B cell (primary cell): ENCODE measurements at regions not wholly inside any gene's neighbourhood (a gene's known extent, or its start where the extent isn't known, plus 50 kb on each side); places are given as distances from the start of the nearest gene placed in this dataset.

Experiments
- ATAC-seq: fragments of 200-7000 bp; cut with Tn5 transposase; one replicate; pipeline ENCODE4 v1.10.0; 2021; ENCODE audit warnings: low read depth, mild to moderate bottlenecking, moderate number of reproducible peaks, moderate library complexity
- CTCF ChIA-PET: fragments of 350-600 bp; sonication (Branson Sonifier 250); formaldehyde crosslinking; loops from one replicate; lab custom pipeline; 2021; ENCODE audit warnings: antibody characterized with exemption, inconsistent platforms; lab: Charles Lee
- POLR2A ChIA-PET: fragments of 350-600 bp; sonication (Branson Sonifier 250); formaldehyde crosslinking; loops from one replicate; lab custom pipeline; 2021; ENCODE audit warnings: antibody characterized with exemption; lab: Charles Lee
- DNase-seq: peaks from one replicate; pipeline ENCODE4 v3.0.0; 2013
- H2AFZ ChIP-seq: 2 replicates; pipeline ENCODE4 v1.6.1; 2012; ENCODE audit warnings: mild to moderate bottlenecking, low read depth, low read length; ENCODE audit not compliant: insufficient read depth, poor library complexity, severe bottlenecking
- H3K27ac ChIP-seq, 2 donors: 1 replicate in 1 of 2; 2 replicates in 1 of 2; pipeline ENCODE4 v1.5.1; 2012 to 2013; ENCODE audit warnings: low read length in 2 of 2, mild to moderate bottlenecking in 2 of 2, moderate library complexity in 1 of 2
- H3K27me3 ChIP-seq, 4 experiments: fragments of 200-600 bp in 1 of 4; sonication (generic) in 1 of 4; replicated peaks in 1 of 4; 1 replicate in 2 of 4; 2 replicates in 2 of 4; pipeline versions ENCODE4 v1.6.1 to v1.7.0; 2013 to 2016; ENCODE audit warnings: low read length in 3 of 4, mild to moderate bottlenecking in 2 of 4, mixed read lengths in 1 of 4, moderate library complexity in 1 of 4; ENCODE audit not compliant: insufficient read depth in 4 of 4, control insufficient read depth in 3 of 4; ENCODE audit errors: control extremely low read depth in 1 of 4
- H3K36me3 ChIP-seq, 2 experiments: replicated peaks in 1 of 2; 1 replicate in 1 of 2; 2 replicates in 1 of 2; pipeline versions ENCODE4 v1.6.1 to v1.7.1; 2013; ENCODE audit warnings: low read length in 1 of 2; ENCODE audit not compliant: insufficient read depth in 2 of 2, control insufficient read depth in 1 of 2; ENCODE audit errors: control extremely low read depth in 1 of 2, extremely low read depth in 1 of 2
- H3K4me1 ChIP-seq, 2 donors: fragments of 200-600 bp in 1 of 2; sonication (generic) in 1 of 2; 1 replicate in 1 of 2; 2 replicates in 1 of 2; pipeline versions ENCODE4 v1.5.1 to v1.6.1; 2013 to 2017; ENCODE audit warnings: low read length in 2 of 2; ENCODE audit not compliant: control insufficient read depth in 2 of 2, insufficient read depth in 2 of 2
- H3K4me2 ChIP-seq: replicated peaks from 2 replicates; pipeline ENCODE3; 2012; ENCODE audit warnings: mild to moderate bottlenecking, low read depth, low read length; ENCODE audit not compliant: poor library complexity, severe bottlenecking
- H3K4me3 ChIP-seq, 5 experiments: fragments of 200-600 bp in 1 of 5; sonication (generic) in 1 of 5; 1 replicate in 3 of 5; 2 replicates in 2 of 5; pipeline versions ENCODE4 v1.5.1 to v1.7.0; 2011 to 2016; ENCODE audit warnings: low read length in 4 of 5, mild to moderate bottlenecking in 4 of 5, low read depth in 2 of 5, control low read depth in 1 of 5, moderate library complexity in 1 of 5; ENCODE audit not compliant: insufficient read depth in 1 of 5; ENCODE audit errors: control extremely low read depth in 1 of 5, extremely low read depth in 1 of 5
- H3K79me2 ChIP-seq: fragments of 200-600 bp; sonication (generic); one replicate; pipeline ENCODE4 v1.6.0; 2016; ENCODE audit warnings: low read length; ENCODE audit not compliant: control insufficient read depth, insufficient read depth
- H3K9ac ChIP-seq: fragments of 200-600 bp; sonication (generic); 2 replicates; pipeline ENCODE4 v1.6.1; 2017; ENCODE audit warnings: mild to moderate bottlenecking, low read length, moderate library complexity
- H3K9me3 ChIP-seq, 3 donors: one replicate each; pipeline versions ENCODE4 v1.6.1 to v1.7.1; 2013; ENCODE audit warnings: low read length in 2 of 3; ENCODE audit not compliant: control insufficient read depth in 2 of 3, insufficient read depth in 1 of 3; ENCODE audit errors: control extremely low read depth in 1 of 3
- H4K20me1 ChIP-seq: 2 replicates; pipeline ENCODE4 v1.6.0; 2012; ENCODE audit warnings: mild to moderate bottlenecking, low read length; ENCODE audit not compliant: insufficient read depth, control insufficient read depth, poor library complexity, severe bottlenecking
- H3K27ac Mint-ChIP-seq: one replicate; pipeline ENCODE4 v1.8.0; 2021; ENCODE audit warnings: mixed read lengths
- H3K27me3 Mint-ChIP-seq: one replicate; pipeline ENCODE4 v1.8.0; 2021; ENCODE audit warnings: mixed read lengths
- H3K4me1 Mint-ChIP-seq: one replicate; pipeline ENCODE4 v1.8.0; 2021; ENCODE audit warnings: mixed read lengths
- H3K4me3 Mint-ChIP-seq: one replicate; pipeline ENCODE4 v1.8.0; 2021; ENCODE audit warnings: mixed read lengths
- H3K9me3 Mint-ChIP-seq: one replicate; pipeline ENCODE4 v1.8.0; 2022; ENCODE audit warnings: mixed read lengths; ENCODE audit not compliant: insufficient read depth
- EZH2 ChIP-seq: IDR thresholded peaks from 2 replicates; pipeline ENCODE4 v1.6.1; 2012; ENCODE audit warnings: borderline replicate concordance, low read depth, mild to moderate bottlenecking, moderate library complexity, low read length; ENCODE audit not compliant: insufficient read depth, poor library complexity, severe bottlenecking
- WGBS: methylation state at CpG from one replicate; pipeline ENCODE4 v1.1.5; 2013; ENCODE audit warnings: missing lambda C conversion rate; ENCODE audit not compliant: insufficient coverage; 5-methylcytosine and 5-hydroxymethylcytosine counted together
- intact Hi-C: fragments of 100-400 bp; cut with micrococcal nuclease; formaldehyde crosslinking; loops from one replicate; pipeline ENCODE4 v1.10.0; 2022
- TF ChIP-seq, protein P1 (sequence below): fragments of 200-600 bp; IDR thresholded peaks from one replicate; pipeline ENCODE4 v1.8.0; 2022; ENCODE audit warnings: antibody characterized with exemption, mild to moderate bottlenecking

DNA sequence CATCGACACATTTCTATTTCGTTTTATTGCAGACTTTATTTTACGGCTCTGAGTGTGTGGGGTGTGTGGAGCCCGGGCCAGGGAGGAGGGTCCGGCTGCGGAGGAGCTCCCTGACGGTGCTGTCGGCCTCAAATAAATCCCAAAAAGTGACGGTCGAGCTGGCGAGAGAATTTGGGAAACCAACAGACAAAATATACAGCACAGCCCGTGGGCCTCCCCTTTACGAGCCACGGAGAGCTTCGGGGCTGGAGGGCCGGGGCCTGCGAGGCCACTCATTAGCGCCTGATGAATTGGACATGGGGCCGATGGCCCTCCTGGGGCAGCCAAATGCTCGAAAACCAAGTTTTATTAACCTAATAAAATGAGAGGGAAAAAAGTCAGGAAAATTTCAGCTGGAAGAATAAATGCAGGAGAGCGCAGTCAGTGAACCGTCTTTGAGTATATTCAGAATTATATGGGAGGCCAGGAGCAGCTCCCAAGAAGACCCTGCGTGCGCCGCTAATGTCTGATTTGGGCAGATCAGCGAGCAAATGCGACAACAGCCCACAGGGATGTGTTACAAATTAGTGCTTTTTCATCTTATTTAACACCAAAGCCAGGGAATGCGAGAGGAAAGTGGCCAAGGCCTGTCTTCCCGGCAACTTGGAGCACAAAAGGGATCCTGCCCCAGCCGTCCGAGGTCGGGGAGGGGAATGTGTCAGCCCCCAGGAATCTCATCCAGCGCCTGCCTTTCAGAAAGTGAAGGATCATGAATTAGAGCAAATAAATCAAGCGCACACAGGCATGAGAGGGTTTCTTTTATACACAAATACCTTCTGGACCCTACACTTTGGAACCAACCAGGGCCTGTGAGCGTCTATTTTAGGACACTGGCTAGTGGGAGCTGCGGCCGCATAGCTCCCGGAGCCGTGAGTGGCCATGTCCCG is 249.1 kb downstream of the C16orf95 start:
- ATAC-seq = no peak
- no peaks in the 10 kb centered on the region for H4K20me1 ChIP-seq
- H3K27me3 ChIP-seq = peaks cover 0 to 10% (median 0%) of the 10 kb centered on the region in 4 experiments
- Mint-ChIP-seq H3K27me3 (peaks cover 27% of the 10 kb centered on the region), H3K9me3 (no peaks in the 10 kb centered on the region), H3K4me1 (peaks cover 11% of the 10 kb centered on the region), H3K27ac (no peak overlapping the region), H3K4me3 (no peak overlapping the region)
- no peak overlapping the region for H3K27ac ChIP-seq
- H3K36me3 ChIP-seq = no peaks in the 10 kb centered on the region
- H3K9ac ChIP-seq = no peak overlapping the region
- intact Hi-C loops = no loop called here
- H3K9me3 ChIP-seq = peaks cover 0 to 6% (median 0%) of the 10 kb centered on the region in 3 donors
- no peak overlapping the region for H3K4me2 ChIP-seq
- H2AFZ ChIP-seq = no peak overlapping the region
- ChIA-PET CTCF (no interaction called here), POLR2A (no interaction called here)
- H3K79me2 ChIP-seq = no peaks in the 10 kb centered on the region
- DNase-seq = no peak
- no peak for TF ChIP-seq EZH2
- TF ChIP-seq, protein P1, sequence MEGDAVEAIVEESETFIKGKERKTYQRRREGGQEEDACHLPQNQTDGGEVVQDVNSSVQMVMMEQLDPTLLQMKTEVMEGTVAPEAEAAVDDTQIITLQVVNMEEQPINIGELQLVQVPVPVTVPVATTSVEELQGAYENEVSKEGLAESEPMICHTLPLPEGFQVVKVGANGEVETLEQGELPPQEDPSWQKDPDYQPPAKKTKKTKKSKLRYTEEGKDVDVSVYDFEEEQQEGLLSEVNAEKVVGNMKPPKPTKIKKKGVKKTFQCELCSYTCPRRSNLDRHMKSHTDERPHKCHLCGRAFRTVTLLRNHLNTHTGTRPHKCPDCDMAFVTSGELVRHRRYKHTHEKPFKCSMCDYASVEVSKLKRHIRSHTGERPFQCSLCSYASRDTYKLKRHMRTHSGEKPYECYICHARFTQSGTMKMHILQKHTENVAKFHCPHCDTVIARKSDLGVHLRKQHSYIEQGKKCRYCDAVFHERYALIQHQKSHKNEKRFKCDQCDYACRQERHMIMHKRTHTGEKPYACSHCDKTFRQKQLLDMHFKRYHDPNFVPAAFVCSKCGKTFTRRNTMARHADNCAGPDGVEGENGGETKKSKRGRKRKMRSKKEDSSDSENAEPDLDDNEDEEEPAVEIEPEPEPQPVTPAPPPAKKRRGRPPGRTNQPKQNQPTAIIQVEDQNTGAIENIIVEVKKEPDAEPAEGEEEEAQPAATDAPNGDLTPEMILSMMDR = no peak
- H3K4me3 ChIP-seq = no peak overlapping the region
- H3K4me1 ChIP-seq = peaks cover 4 to 12% of the 10 kb centered on the region in 2 donors
- 92% methylated on average over 28 of the region's 40 CpGs for WGBS

DNA sequence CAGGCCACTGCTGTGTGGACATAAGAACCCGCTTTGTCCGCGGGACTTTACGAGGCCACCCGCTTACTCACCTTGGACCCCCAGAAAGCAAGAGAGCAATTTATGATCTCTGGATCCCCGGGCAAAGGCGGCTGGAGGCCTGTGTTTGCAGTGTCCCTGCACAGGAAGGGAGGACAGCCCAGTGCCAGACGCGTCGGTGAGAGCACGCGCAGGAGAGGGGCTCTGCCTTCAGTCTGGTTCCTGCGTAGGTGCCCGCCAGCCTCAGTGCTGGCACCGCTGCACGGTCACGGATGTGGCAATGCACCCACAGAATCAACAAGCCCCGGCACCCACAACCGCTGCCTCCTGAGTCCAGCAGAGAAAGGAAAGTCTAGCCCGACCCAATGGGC is 248.4 kb downstream of the C16orf95 start:
- DNase-seq (no peak), ATAC-seq (no peak)
- Histone ChIP-seq H3K4me2 (no peak overlapping the region), H4K20me1 (no peaks in the 10 kb centered on the region), H3K27ac (no peak overlapping the region), H3K4me3 (no peak overlapping the region), H3K4me1 (peaks cover 4 to 12% of the 10 kb centered on the region in 2 donors), H3K9me3 (peaks cover 0 to 6% (median 0%) of the 10 kb centered on the region in 3 donors), H3K9ac (no peak overlapping the region), H2AFZ (no peak overlapping the region), H3K36me3 (no peaks in the 10 kb centered on the region), H3K79me2 (no peaks in the 10 kb centered on the region), H3K27me3 (peaks cover 0 to 10% (median 0%) of the 10 kb centered on the region in 4 experiments)
- Mint-ChIP-seq H3K4me3 (no peak overlapping the region), H3K27me3 (peaks cover 24% of the 10 kb centered on the region), H3K9me3 (no peaks in the 10 kb centered on the region), H3K4me1 (peaks cover 11% of the 10 kb centered on the region), H3K27ac (no peak overlapping the region)
- ChIA-PET POLR2A (no interaction called here), CTCF (no interaction called here)
- TF ChIP-seq, protein P1 = no peak
- TF ChIP-seq EZH2 = no peak
- intact Hi-C loops = no loop called here
- WGBS = 98% methylated on average over 20 of the region's 20 CpGs
